ENCODE measurements at regions not wholly inside any gene's neighbourhood (a gene's known extent, or its start where the extent isn't known, plus 50 kb on each side); places are given as distances from the start of the nearest gene placed in this dataset.

DNA sequence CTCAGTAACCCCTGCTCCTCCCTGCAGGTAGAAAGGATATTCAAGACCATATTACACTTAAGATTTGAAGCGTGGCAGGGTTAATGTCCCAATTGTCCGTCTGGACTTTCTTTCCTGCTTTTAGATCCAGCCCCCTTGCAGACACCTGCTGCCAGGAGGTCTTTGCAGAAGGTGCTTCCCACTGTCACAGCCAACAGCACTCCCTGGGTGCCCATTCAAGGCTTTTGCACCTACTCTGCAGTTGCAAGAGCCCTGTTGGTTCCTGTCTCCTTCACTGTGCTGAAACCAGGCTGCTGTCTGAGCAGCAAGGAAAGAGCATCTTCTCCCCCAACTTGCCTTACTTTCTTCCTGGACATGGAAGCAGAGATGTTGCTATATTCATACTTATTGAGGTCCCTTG is 1043.0 kb upstream of the POU3F3 start:
- Histone ChIP-seq H3K4me3 (no peak overlapping the region), H2AFZ (no peak overlapping the region), H3K9ac (no peak overlapping the region), H3K27ac (no peak overlapping the region), H3K9me2 (ENCODE audit: insufficient read depth) (no peaks in the 10 kb centered on the region), H3F3A (ENCODE audit: insufficient read depth) (no peaks in the 10 kb centered on the region), H3K27me3 (replicated peaks; ENCODE audit: insufficient read depth) (no peaks in the 10 kb centered on the region), H3K79me2 (ENCODE audit: insufficient read depth) (no peaks in the 10 kb centered on the region), H4K20me1 (ENCODE audit: insufficient read depth) (no peaks in the 10 kb centered on the region), H3K36me3 (ENCODE audit: low read depth) (no peaks in the 10 kb centered on the region), H3K4me1 (ENCODE audit: insufficient read depth) (no peaks in the 10 kb centered on the region), H3K9me3 (ENCODE audit: low read depth) (no peaks in the 10 kb centered on the region), H3K4me2 (ENCODE audit: unreplicated experiment) (no peak overlapping the region)
- TF ChIP-seq EZH2 (IDR thresholded peaks at IDR 0.05; ENCODE audit: insufficient read depth, poor library complexity, severe bottlenecking) (no peak), EZH2phosphoT487 (IDR thresholded peaks at IDR 0.05; ENCODE audit: insufficient read depth, low read depth) (no peak)
- in situ Hi-C loops (cut with MboI): no loop called here
- 6 to 8% methylated on average over 2 of the region's 2 CpGs for WGBS, 2 experiments (ENCODE audit: low coverage in 1 of 2, low lambda C conversion rate in 2 of 2, missing lambda C conversion rate in 2 of 2)
- DNase-seq: no peak

DNA sequence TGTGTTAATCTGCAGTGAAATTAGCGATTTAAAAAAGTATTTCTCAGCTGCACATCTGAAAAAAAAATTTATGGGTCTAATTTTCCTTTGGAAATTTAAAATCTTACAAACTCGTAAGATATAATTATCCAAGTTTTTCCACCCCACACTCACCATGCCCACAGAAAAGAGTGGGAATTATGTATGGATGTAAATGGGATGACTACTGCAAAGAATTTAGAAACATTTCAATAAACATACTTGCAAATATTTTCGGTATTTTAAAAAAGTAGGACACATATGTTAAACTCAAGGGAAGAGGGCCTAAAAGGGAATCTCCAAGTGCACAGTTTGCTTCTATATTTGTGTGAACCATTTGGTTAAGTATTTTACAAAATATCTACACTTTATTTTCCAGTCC is 1039.9 kb upstream of the POU3F3 start:
- H3K79me2 ChIP-seq (ENCODE audit: insufficient read depth): no peaks in the 10 kb centered on the region
- no peaks in the 10 kb centered on the region for H3K27me3 ChIP-seq (replicated peaks; ENCODE audit: insufficient read depth)
- DNase-seq: no peak
- no peaks in the 10 kb centered on the region for H3K4me1 ChIP-seq (ENCODE audit: insufficient read depth)
- H3K9me3 ChIP-seq (ENCODE audit: low read depth): no peaks in the 10 kb centered on the region
- H3K9ac ChIP-seq: no peak overlapping the region
- TF ChIP-seq EZH2 (IDR thresholded peaks at IDR 0.05; ENCODE audit: insufficient read depth, poor library complexity, severe bottlenecking): no peak
- TF ChIP-seq EZH2phosphoT487 (IDR thresholded peaks at IDR 0.05; ENCODE audit: insufficient read depth, low read depth): no peak
- no peaks in the 10 kb centered on the region for H3F3A ChIP-seq (ENCODE audit: insufficient read depth)
- no peaks in the 10 kb centered on the region for H4K20me1 ChIP-seq (ENCODE audit: insufficient read depth)
- H3K4me2 ChIP-seq (ENCODE audit: unreplicated experiment): no peak overlapping the region
- H3K9me2 ChIP-seq (ENCODE audit: insufficient read depth): no peaks in the 10 kb centered on the region
- H2AFZ ChIP-seq: no peak overlapping the region
- H3K27ac ChIP-seq: no peak overlapping the region
- WGBS, 2 experiments (ENCODE audit: low coverage in 1 of 2, low lambda C conversion rate in 2 of 2, missing lambda C conversion rate in 2 of 2): 3 to 4% methylated on average over 3 of the region's 3 CpGs
- in situ Hi-C loops (cut with MboI): no loop called here
- no peak overlapping the region for H3K4me3 ChIP-seq
- H3K36me3 ChIP-seq (ENCODE audit: low read depth): no peaks in the 10 kb centered on the region

DNA sequence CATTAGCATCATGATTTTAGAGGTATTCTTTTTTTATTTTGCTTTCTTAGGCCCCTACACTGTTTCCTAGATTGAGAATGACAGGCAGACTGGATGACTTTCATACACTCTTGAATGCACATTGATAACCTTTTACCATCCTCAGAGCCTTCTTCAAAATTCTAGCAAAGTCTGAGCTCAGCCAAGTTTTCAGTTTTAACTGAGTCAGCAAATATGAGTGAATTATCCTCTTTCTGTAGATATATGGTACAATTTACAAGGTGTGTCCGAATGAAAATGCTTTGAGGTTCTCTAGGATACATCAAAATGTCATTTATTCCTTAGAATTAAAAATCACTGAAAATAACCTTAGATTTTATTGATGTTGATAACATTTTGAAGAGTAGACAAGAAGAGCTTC is 1038.2 kb upstream of the POU3F3 start:
- Histone ChIP-seq H3K9me3 (ENCODE audit: low read depth) (no peaks in the 10 kb centered on the region), H3K27ac (no peak overlapping the region), H3K27me3 (replicated peaks; ENCODE audit: insufficient read depth) (no peaks in the 10 kb centered on the region), H2AFZ (no peak overlapping the region), H3K4me2 (ENCODE audit: unreplicated experiment) (no peak overlapping the region), H3K4me3 (no peak overlapping the region), H4K20me1 (ENCODE audit: insufficient read depth) (no peaks in the 10 kb centered on the region), H3K79me2 (ENCODE audit: insufficient read depth) (no peaks in the 10 kb centered on the region), H3K9ac (no peak overlapping the region), H3K36me3 (ENCODE audit: low read depth) (no peaks in the 10 kb centered on the region), H3K4me1 (ENCODE audit: insufficient read depth) (no peaks in the 10 kb centered on the region), H3F3A (ENCODE audit: insufficient read depth) (no peaks in the 10 kb centered on the region), H3K9me2 (ENCODE audit: insufficient read depth) (no peaks in the 10 kb centered on the region)
- in situ Hi-C loops (cut with MboI): no loop called here
- 0 to 6% methylated on average over 1 of the region's 1 CpG for WGBS, 2 experiments (ENCODE audit: low coverage in 1 of 2, low lambda C conversion rate in 2 of 2, missing lambda C conversion rate in 2 of 2)
- TF ChIP-seq EZH2phosphoT487 (IDR thresholded peaks at IDR 0.05; ENCODE audit: insufficient read depth, low read depth): no peak
- no peak for TF ChIP-seq EZH2 (IDR thresholded peaks at IDR 0.05; ENCODE audit: insufficient read depth, poor library complexity, severe bottlenecking)
- DNase-seq: no peak

DNA sequence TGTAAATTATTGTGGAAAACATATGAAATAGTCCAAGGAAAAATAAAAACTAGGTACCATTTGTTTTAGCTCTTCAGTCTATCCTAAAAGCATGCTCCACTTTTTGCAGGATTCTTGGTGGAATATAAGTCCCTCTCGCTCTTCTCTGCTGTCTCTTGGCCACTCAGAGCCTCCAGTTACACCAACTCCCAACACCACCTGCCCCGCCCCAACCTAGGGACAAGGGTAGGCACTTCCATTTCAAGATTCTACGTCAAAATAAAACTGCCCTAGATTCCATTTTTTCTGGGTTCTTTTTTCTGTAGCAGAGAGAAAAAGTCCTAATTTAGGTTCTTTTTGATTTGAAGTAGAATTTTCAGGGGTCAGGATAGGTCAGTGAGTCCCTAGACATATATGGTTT is 1036.2 kb upstream of the POU3F3 start:
- DNase-seq: no peak
- Histone ChIP-seq H2AFZ (no peak overlapping the region), H3K4me3 (no peak overlapping the region), H4K20me1 (ENCODE audit: insufficient read depth) (no peaks in the 10 kb centered on the region), H3K27me3 (replicated peaks; ENCODE audit: insufficient read depth) (no peaks in the 10 kb centered on the region), H3K9me2 (ENCODE audit: insufficient read depth) (no peaks in the 10 kb centered on the region), H3F3A (ENCODE audit: insufficient read depth) (no peaks in the 10 kb centered on the region), H3K9me3 (ENCODE audit: low read depth) (no peaks in the 10 kb centered on the region), H3K79me2 (ENCODE audit: insufficient read depth) (no peaks in the 10 kb centered on the region), H3K36me3 (ENCODE audit: low read depth) (no peaks in the 10 kb centered on the region), H3K9ac (no peak overlapping the region), H3K27ac (no peak overlapping the region), H3K4me2 (ENCODE audit: unreplicated experiment) (no peak overlapping the region), H3K4me1 (ENCODE audit: insufficient read depth) (no peaks in the 10 kb centered on the region)
- 29 to 37% methylated on average over 3 of the region's 3 CpGs for WGBS, 2 experiments (ENCODE audit: low coverage in 1 of 2, low lambda C conversion rate in 2 of 2, missing lambda C conversion rate in 2 of 2)
- in situ Hi-C loops (cut with MboI): no loop called here
- TF ChIP-seq EZH2phosphoT487 (IDR thresholded peaks at IDR 0.05; ENCODE audit: insufficient read depth, low read depth): no peak
- TF ChIP-seq EZH2 (IDR thresholded peaks at IDR 0.05; ENCODE audit: insufficient read depth, poor library complexity, severe bottlenecking): no peak

DNA sequence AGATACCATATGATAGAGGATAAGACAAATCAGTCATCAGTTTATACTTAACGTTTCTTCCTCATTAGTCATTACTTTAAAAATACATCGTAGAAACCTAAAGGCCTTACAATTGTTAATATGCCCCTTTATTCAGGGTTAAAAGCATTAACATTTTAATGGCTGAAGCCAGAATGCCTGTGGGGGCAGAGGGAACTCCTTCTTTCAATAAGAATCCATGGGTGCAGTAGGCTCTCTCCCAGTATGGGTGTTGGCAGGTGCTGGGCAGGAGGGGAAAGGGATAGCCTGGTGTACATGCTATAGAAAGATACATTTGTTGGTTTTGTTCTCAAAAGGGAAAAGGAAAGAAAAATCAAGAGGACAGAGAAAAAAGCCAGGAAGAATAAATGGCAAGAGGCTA is 1035.7 kb upstream of the POU3F3 start:
- no peaks in the 10 kb centered on the region for H3K36me3 ChIP-seq (ENCODE audit: low read depth)
- DNase-seq: no peak
- in situ Hi-C loops (cut with MboI): no loop called here
- H3K9ac ChIP-seq: no peak overlapping the region
- no peak overlapping the region for H3K4me2 ChIP-seq (ENCODE audit: unreplicated experiment)
- H2AFZ ChIP-seq: no peak overlapping the region
- 8 to 19% methylated on average over 2 of the region's 2 CpGs for WGBS, 2 experiments (ENCODE audit: low coverage in 1 of 2, low lambda C conversion rate in 2 of 2, missing lambda C conversion rate in 2 of 2)
- no peaks in the 10 kb centered on the region for H3K9me3 ChIP-seq (ENCODE audit: low read depth)
- no peak overlapping the region for H3K27ac ChIP-seq
- no peaks in the 10 kb centered on the region for H3K4me1 ChIP-seq (ENCODE audit: insufficient read depth)
- H3K4me3 ChIP-seq: no peak overlapping the region
- no peaks in the 10 kb centered on the region for H3F3A ChIP-seq (ENCODE audit: insufficient read depth)
- TF ChIP-seq EZH2 (IDR thresholded peaks at IDR 0.05; ENCODE audit: insufficient read depth, poor library complexity, severe bottlenecking) (no peak), EZH2phosphoT487 (IDR thresholded peaks at IDR 0.05; ENCODE audit: insufficient read depth, low read depth) (no peak)
- no peaks in the 10 kb centered on the region for H3K27me3 ChIP-seq (replicated peaks; ENCODE audit: insufficient read depth)
- H3K79me2 ChIP-seq (ENCODE audit: insufficient read depth): no peaks in the 10 kb centered on the region
- H3K9me2 ChIP-seq (ENCODE audit: insufficient read depth): no peaks in the 10 kb centered on the region
- no peaks in the 10 kb centered on the region for H4K20me1 ChIP-seq (ENCODE audit: insufficient read depth)

Data from GM23248 (cell line).